H1 (cell line): ENCODE measurements at regions not wholly inside any gene's neighbourhood (a gene's known extent, or its start where the extent isn't known, plus 50 kb on each side); places are given as distances from the start of the nearest gene placed in this dataset.

Experiments used
- CEBPB ChIP-seq: IDR thresholded peaks from 2 replicates; pipeline ENCODE4 v1.6.1; 2012; ENCODE audit warnings: low read depth, low read length
- EGR1 ChIP-seq: IDR thresholded peaks from 2 replicates; pipeline ENCODE4 v1.6.1; 2011; ENCODE audit warnings: low read depth, low read length, borderline replicate concordance
- EZH2 ChIP-seq: fragments of 200-600 bp; sonication (generic); IDR thresholded peaks from 2 replicates; pipeline ENCODE4 v1.7.1; 2012; ENCODE audit warnings: low read depth, mild to moderate bottlenecking, moderate library complexity, low read length, inconsistent platforms; ENCODE audit not compliant: severe bottlenecking
- GABPA ChIP-seq: IDR thresholded peaks from 2 replicates; pipeline ENCODE4 v1.6.1; 2011; ENCODE audit warnings: mild to moderate bottlenecking, low read length, moderate library complexity, borderline replicate concordance; ENCODE audit not compliant: insufficient read depth
- POLR2A ChIP-seq, 2 experiments: IDR thresholded peaks; 1 replicate in 1 of 2; 2 replicates in 1 of 2; pipeline ENCODE4 v1.6.1; 2011; ENCODE audit warnings: low read depth in 2 of 2, low read length in 2 of 2, mild to moderate bottlenecking in 2 of 2; ENCODE audit errors: control extremely low read depth in 1 of 2
- POLR2AphosphoS5 ChIP-seq: IDR thresholded peaks from 2 replicates; pipeline ENCODE4 v1.6.1; 2011; ENCODE audit warnings: low read depth, low read length
- YY1 ChIP-seq: IDR thresholded peaks from 2 replicates; pipeline ENCODE4 v1.6.1; 2011; ENCODE audit warnings: low read depth, mild to moderate bottlenecking, low read length
- TF ChIP-seq, protein P1 (sequence below), 3 experiments: IDR thresholded peaks; 1 replicate in 2 of 3; 2 replicates in 1 of 3; pipeline versions ENCODE4 v1.5.1 to v1.6.1; 2011; ENCODE audit warnings: low read length in 3 of 3, mild to moderate bottlenecking in 3 of 3, inconsistent platforms in 2 of 3, low read depth in 1 of 3, moderate library complexity in 1 of 3; ENCODE audit not compliant: insufficient read depth in 1 of 3; ENCODE audit errors: control extremely low read depth in 1 of 3
- TF ChIP-seq, protein P2 (sequence below): IDR thresholded peaks from 2 replicates; pipeline ENCODE4 v1.6.1; 2011; ENCODE audit warnings: low read depth, mild to moderate bottlenecking, low read length; ENCODE audit not compliant: insufficient read depth

DNA sequence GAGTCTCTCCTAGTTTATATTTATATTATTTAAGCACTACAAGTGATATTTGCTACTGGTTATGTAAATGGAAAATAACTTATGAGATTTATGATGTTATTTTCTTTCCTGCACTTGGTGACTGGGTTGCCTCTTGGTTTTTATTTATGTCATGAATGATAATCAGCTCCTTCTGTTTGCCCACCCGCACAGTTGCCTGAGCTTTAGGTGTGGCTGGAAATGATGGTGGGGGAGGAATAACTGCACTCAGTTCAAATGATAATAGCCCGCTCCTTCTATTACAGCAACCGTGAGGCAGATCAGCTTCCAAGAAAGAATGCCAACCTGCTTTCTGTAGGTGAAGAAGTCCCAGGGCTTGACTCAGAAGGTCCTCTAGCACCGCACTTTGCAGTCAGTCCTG is 190.2 kb upstream of the CAND1 start:
- TF ChIP-seq POLR2A (IDR thresholded peaks at IDR 0.05; ENCODE audit: control extremely low read depth in 1 of 2, low read depth in 2 of 2, low read length in 2 of 2) (no peak), GABPA (no peak), POLR2AphosphoS5 (no peak), EGR1 (no peak), CEBPB (no peak), EZH2 (no peak), YY1 (no peak)
- TF ChIP-seq, protein P1, sequence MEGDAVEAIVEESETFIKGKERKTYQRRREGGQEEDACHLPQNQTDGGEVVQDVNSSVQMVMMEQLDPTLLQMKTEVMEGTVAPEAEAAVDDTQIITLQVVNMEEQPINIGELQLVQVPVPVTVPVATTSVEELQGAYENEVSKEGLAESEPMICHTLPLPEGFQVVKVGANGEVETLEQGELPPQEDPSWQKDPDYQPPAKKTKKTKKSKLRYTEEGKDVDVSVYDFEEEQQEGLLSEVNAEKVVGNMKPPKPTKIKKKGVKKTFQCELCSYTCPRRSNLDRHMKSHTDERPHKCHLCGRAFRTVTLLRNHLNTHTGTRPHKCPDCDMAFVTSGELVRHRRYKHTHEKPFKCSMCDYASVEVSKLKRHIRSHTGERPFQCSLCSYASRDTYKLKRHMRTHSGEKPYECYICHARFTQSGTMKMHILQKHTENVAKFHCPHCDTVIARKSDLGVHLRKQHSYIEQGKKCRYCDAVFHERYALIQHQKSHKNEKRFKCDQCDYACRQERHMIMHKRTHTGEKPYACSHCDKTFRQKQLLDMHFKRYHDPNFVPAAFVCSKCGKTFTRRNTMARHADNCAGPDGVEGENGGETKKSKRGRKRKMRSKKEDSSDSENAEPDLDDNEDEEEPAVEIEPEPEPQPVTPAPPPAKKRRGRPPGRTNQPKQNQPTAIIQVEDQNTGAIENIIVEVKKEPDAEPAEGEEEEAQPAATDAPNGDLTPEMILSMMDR (IDR thresholded peaks at IDR 0.05; ENCODE audit: control extremely low read depth in 1 of 3, insufficient read depth in 1 of 3, low read depth in 1 of 3, low read length in 3 of 3), result no peak
- TF ChIP-seq, protein P2, sequence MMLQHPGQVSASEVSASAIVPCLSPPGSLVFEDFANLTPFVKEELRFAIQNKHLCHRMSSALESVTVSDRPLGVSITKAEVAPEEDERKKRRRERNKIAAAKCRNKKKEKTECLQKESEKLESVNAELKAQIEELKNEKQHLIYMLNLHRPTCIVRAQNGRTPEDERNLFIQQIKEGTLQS, result no peak
